Colonic mucosa (tissue), 4 donors: ENCODE measurements at regions not wholly inside any gene's neighbourhood (a gene's known extent, or its start where the extent isn't known, plus 50 kb on each side); places are given as distances from the start of the nearest gene placed in this dataset.

ENCODE experiments used
- DNase-seq: peaks from one replicate; pipeline ENCODE4 v3.0.0-alpha.2; 2020
- H3K27ac ChIP-seq: fragments of 200-600 bp; one replicate; pipeline ENCODE4 v1.8.0; 2021
- H3K27me3 ChIP-seq: fragments of 200-600 bp; one replicate; pipeline ENCODE4 v1.8.0; 2021
- H3K36me3 ChIP-seq: fragments of 200-600 bp; one replicate; pipeline ENCODE4 v1.8.0; 2021
- H3K4me1 ChIP-seq: fragments of 200-600 bp; one replicate; pipeline ENCODE4 v1.8.0; 2021; ENCODE audit warnings: mild to moderate bottlenecking
- H3K4me3 ChIP-seq: fragments of 200-600 bp; one replicate; pipeline ENCODE4 v1.8.0; 2021
- H3K9ac ChIP-seq, 2 donors: one replicate each; pipeline ENCODE4 v1.7.0; 2013; ENCODE audit warnings: control low read depth in 2 of 2, low read depth in 2 of 2, low read length in 2 of 2
- H3K9me3 ChIP-seq: fragments of 200-600 bp; one replicate; pipeline ENCODE4 v1.8.0; 2021
- CTCF ChIP-seq: fragments of 200-600 bp; IDR thresholded peaks from one replicate; pipeline ENCODE4 v1.8.0; 2022; ENCODE audit warnings: antibody characterized with exemption, mild to moderate bottlenecking
- intact Hi-C: fragments of 100-400 bp; cut with DNase I; formaldehyde crosslinking; loops from one replicate; pipeline ENCODE4 v1.14.1; 2022
- donor health status: healthy.
- donor health status: DM: no; HTN: no; CAD: no.
- donor health status: DM: no; HTN: no; CAD: no.

- DNase-seq: no peak
- no peak overlapping the region for H3K27ac ChIP-seq
- intact Hi-C loops: no loop called here
These were observed 75.0 kb downstream of the HMHB1 start for GRCh38 chr5:143886651-143887638.

GRCh38 chr5:143887903-143888665 is 76.1 kb downstream of the HMHB1 start:
- intact Hi-C loops: no loop called here
- H3K4me1 ChIP-seq: no peaks in the 10 kb centered on the region
- H3K27ac ChIP-seq: no peak overlapping the region

More at GRCh38 chr5:143886651-143887638, 75.0 kb downstream of the HMHB1 start:
- Histone ChIP-seq H3K36me3 (no peaks in the 10 kb centered on the region), H3K9ac (no peak overlapping the region), H3K4me3 (no peak overlapping the region), H3K4me1 (no peaks in the 10 kb centered on the region), H3K27me3 (no peaks in the 10 kb centered on the region), H3K9me3 (no peaks in the 10 kb centered on the region)
- no peak for TF ChIP-seq CTCF

GRCh38 chr5:143888912-143889311 is 77.0 kb downstream of the HMHB1 start:
- Histone ChIP-seq H3K36me3 (no peaks in the 10 kb centered on the region), H3K27me3 (no peaks in the 10 kb centered on the region), H3K9ac (no peak overlapping the region), H3K9me3 (no peaks in the 10 kb centered on the region), H3K27ac (no peak overlapping the region), H3K4me1 (no peaks in the 10 kb centered on the region), H3K4me3 (no peak overlapping the region)
- no peak for DNase-seq
- TF ChIP-seq CTCF: no peak
- intact Hi-C loops: no loop called here

More at GRCh38 chr5:143887903-143888665, 76.1 kb downstream of the HMHB1 start:
- DNase-seq: no peak
- Histone ChIP-seq H3K27me3 (no peaks in the 10 kb centered on the region), H3K4me3 (no peak overlapping the region), H3K36me3 (no peaks in the 10 kb centered on the region), H3K9ac (no peak overlapping the region), H3K9me3 (no peaks in the 10 kb centered on the region)
- no peak for TF ChIP-seq CTCF

- H3K9me3 ChIP-seq: no peaks in the 10 kb centered on the region
- no peak overlapping the region for H3K27ac ChIP-seq
- intact Hi-C loops: no loop called here
- H3K9ac ChIP-seq: no peak overlapping the region
- TF ChIP-seq CTCF: no peak
- H3K4me1 ChIP-seq: no peaks in the 10 kb centered on the region
- H3K27me3 ChIP-seq: no peaks in the 10 kb centered on the region
- no peak overlapping the region for H3K4me3 ChIP-seq
- H3K36me3 ChIP-seq: no peaks in the 10 kb centered on the region
- DNase-seq: no peak
These were observed 78.0 kb downstream of the HMHB1 start for GRCh38 chr5:143889986-143890385.

GRCh38 chr5:143890487-143890886 is 78.5 kb downstream of the HMHB1 start:
- TF ChIP-seq CTCF: no peak
- H3K4me3 ChIP-seq: no peak overlapping the region
- H3K9ac ChIP-seq: no peak overlapping the region
- intact Hi-C loops: no loop called here
- no peaks in the 10 kb centered on the region for H3K4me1 ChIP-seq
- no peak for DNase-seq
- no peaks in the 10 kb centered on the region for H3K27me3 ChIP-seq
- H3K36me3 ChIP-seq: no peaks in the 10 kb centered on the region
- no peaks in the 10 kb centered on the region for H3K9me3 ChIP-seq
- H3K27ac ChIP-seq: no peak overlapping the region
